ENCODE measurements at regions not wholly inside any gene's neighbourhood (a gene's known extent, or its start where the extent isn't known, plus 50 kb on each side); places are given as distances from the start of the nearest gene placed in this dataset.
"Not testable (repeated sequence)": the region's sequence is repeated elsewhere in the genome, so short reads cannot be mapped to it uniquely, and the experiment has no call there.

- H3K4me3 ChIP-seq (ENCODE audit: low read depth, low read length) = no peak overlapping the region
- DNase-seq (ENCODE audit: low read depth) = no peak
- TF ChIP-seq MYC (IDR thresholded peaks at IDR 0.05; ENCODE audit: low read depth, low read length) = no peak
- no peak for TF ChIP-seq POLR2A (IDR thresholded peaks at IDR 0.05; ENCODE audit: extremely low read depth, insufficient read length)
- TF ChIP-seq, protein P1, sequence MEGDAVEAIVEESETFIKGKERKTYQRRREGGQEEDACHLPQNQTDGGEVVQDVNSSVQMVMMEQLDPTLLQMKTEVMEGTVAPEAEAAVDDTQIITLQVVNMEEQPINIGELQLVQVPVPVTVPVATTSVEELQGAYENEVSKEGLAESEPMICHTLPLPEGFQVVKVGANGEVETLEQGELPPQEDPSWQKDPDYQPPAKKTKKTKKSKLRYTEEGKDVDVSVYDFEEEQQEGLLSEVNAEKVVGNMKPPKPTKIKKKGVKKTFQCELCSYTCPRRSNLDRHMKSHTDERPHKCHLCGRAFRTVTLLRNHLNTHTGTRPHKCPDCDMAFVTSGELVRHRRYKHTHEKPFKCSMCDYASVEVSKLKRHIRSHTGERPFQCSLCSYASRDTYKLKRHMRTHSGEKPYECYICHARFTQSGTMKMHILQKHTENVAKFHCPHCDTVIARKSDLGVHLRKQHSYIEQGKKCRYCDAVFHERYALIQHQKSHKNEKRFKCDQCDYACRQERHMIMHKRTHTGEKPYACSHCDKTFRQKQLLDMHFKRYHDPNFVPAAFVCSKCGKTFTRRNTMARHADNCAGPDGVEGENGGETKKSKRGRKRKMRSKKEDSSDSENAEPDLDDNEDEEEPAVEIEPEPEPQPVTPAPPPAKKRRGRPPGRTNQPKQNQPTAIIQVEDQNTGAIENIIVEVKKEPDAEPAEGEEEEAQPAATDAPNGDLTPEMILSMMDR (IDR thresholded peaks at IDR 0.05; ENCODE audit: low read depth, low read length) = no peak
- TF ChIP-seq, protein P2, sequence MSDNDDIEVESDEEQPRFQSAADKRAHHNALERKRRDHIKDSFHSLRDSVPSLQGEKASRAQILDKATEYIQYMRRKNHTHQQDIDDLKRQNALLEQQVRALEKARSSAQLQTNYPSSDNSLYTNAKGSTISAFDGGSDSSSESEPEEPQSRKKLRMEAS (IDR thresholded peaks at IDR 0.05; ENCODE audit: low read depth, low read length) = no peak
Measured at GRCh38 chr17:6257336-6257735, 177.6 kb downstream of the AIPL1 start.

GRCh38 chr17:6255322-6255721, 179.6 kb downstream of the AIPL1 start:
- TF ChIP-seq POLR2A (IDR thresholded peaks at IDR 0.05; ENCODE audit: extremely low read depth, insufficient read length) (no peak), MYC (IDR thresholded peaks at IDR 0.05; ENCODE audit: low read depth, low read length) (no peak)
- TF ChIP-seq, protein P1 (IDR thresholded peaks at IDR 0.05; ENCODE audit: low read depth, low read length) = no peak
- TF ChIP-seq, protein P2 (IDR thresholded peaks at IDR 0.05; ENCODE audit: low read depth, low read length) = no peak
- no peak overlapping the region for H3K4me3 ChIP-seq (ENCODE audit: low read depth, low read length)
- no peak for DNase-seq (ENCODE audit: low read depth)

DNA sequence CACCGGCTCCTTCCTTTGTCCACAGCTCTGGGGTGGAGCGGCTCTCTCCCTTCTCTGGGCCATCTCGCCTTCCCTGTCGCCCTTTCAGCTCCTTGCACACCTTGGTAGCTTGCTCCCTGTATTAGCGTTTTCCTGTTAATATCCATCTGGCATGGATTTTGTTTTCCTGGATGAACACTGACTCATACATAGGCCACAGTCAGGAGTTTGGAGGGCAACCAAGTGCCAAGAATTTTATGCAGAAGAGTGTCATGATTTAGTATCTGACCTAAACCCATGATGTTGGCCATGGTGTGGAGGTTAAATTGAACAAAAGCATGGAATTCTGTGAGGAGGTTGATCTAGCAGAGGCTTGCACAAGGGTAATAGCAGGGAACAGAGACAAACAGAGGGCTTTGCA, 180.9 kb downstream of the AIPL1 start:
- H3K4me3 ChIP-seq (ENCODE audit: low read depth, low read length) = no peak overlapping the region
- TF ChIP-seq, protein P1 (IDR thresholded peaks at IDR 0.05; ENCODE audit: low read depth, low read length) = no peak
- TF ChIP-seq, protein P2 (IDR thresholded peaks at IDR 0.05; ENCODE audit: low read depth, low read length) = no peak
- TF ChIP-seq MYC (IDR thresholded peaks at IDR 0.05; ENCODE audit: low read depth, low read length) (no peak), POLR2A (IDR thresholded peaks at IDR 0.05; ENCODE audit: extremely low read depth, insufficient read length) (no peak)
- DNase-seq (ENCODE audit: low read depth) = no peak

- H3K4me3 ChIP-seq (ENCODE audit: low read depth, low read length); DNase-seq (ENCODE audit: low read depth): not testable (repeated sequence)
Measured at GRCh38 chr17:6251640-6252039, 181.5 kb downstream of the WSCD1 start.

DNA sequence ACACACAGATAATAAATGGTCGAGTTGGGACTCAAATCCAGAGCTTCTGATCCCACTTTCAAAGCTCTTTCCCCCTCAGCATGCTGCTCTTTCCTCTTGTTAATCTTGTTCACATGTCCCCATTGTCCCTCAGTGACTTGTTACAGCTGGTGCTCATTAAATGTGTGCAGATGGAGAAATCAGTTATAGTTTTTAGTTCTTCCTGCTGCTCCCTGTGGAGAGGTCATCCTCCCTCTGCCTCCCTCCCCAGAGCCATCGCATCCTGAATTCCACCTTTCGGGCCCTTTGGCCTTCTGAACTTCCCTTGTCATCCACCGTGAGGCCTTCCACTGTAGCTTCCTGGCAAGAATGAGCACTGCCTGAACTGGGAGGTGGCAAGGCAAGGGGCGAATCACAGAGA, 179.6 kb downstream of the WSCD1 start:
- no peak for DNase-seq (ENCODE audit: low read depth)
- no peak overlapping the region for H3K4me3 ChIP-seq (ENCODE audit: low read depth, low read length)
- TF ChIP-seq, protein P1 (IDR thresholded peaks at IDR 0.05; ENCODE audit: low read depth, low read length) = no peak
- TF ChIP-seq, protein P2 (IDR thresholded peaks at IDR 0.05; ENCODE audit: low read depth, low read length) = no peak
- TF ChIP-seq MYC (IDR thresholded peaks at IDR 0.05; ENCODE audit: low read depth, low read length) (no peak), POLR2A (IDR thresholded peaks at IDR 0.05; ENCODE audit: extremely low read depth, insufficient read length) (no peak)

GRCh38 chr17:6248061-6248460, 177.9 kb downstream of the WSCD1 start:
- no peak for DNase-seq (ENCODE audit: low read depth)
- TF ChIP-seq MYC (IDR thresholded peaks at IDR 0.05; ENCODE audit: low read depth, low read length) = no peak
- TF ChIP-seq, protein P1 (IDR thresholded peaks at IDR 0.05; ENCODE audit: low read depth, low read length) = no peak
- TF ChIP-seq POLR2A (IDR thresholded peaks at IDR 0.05; ENCODE audit: extremely low read depth, insufficient read length) = no peak
- H3K4me3 ChIP-seq (ENCODE audit: low read depth, low read length) = no peak overlapping the region

All from NB4 (cell line).